ENCODE measurements at regions not wholly inside any gene's neighbourhood (a gene's known extent, or its start where the extent isn't known, plus 50 kb on each side); places are given as distances from the start of the nearest gene placed in this dataset.

GRCh38 chr7:54968018-54968417 is 50.8 kb upstream of the EGFR start (continued):
- TF ChIP-seq EP300 (conservative IDR thresholded peaks at IDR 0.05; ENCODE audit: poor library complexity, severe bottlenecking): no peak
